ENCODE measurements at regions not wholly inside any gene's neighbourhood (a gene's known extent, or its start where the extent isn't known, plus 50 kb on each side); places are given as distances from the start of the nearest gene placed in this dataset.

DNA sequence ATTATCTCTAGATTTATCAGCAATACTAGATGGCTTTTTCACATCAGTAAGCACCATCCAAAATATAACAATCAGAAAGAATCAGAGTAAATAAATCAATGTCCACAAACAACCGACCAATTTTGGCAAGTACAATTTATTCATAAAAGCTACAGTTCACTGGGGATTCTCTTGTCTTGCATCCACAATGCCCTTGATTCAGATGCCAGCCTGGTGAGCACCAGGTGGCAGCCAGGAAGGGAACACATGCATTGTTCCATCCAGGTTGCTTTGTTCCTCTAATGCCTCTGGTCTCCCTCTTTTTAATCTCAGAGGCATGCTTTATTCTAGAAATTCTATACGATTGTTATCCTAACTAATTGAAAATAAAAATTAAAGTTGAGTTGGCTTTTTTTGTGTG, 242.1 kb upstream of the KIRREL3 start:
- peaks cover 0 to 13% (median 0%) of the 10 kb centered on the region in 4 donors for H3K27me3 ChIP-seq
- no peak overlapping the region for H3K27ac ChIP-seq (replicated peaks in 1 of 4)
- no peak overlapping the region for H3K4me3 ChIP-seq
- intact Hi-C loops (cut with DNase I) = no loop called here
- DNase-seq (ENCODE audit: extremely low spot score) = no peak
- H3K36me3 ChIP-seq = no peaks in the 10 kb centered on the region
- TF ChIP-seq POLR2AphosphoS5 (IDR thresholded peaks at IDR 0.05) = no peak
- no peak for TF ChIP-seq POLR2A (IDR thresholded peaks at IDR 0.05; ENCODE audit: low read depth)
- no peak for TF ChIP-seq CTCF (IDR thresholded peaks at IDR 0.05)
- no peak for TF ChIP-seq EP300 (IDR thresholded peaks at IDR 0.05)
- 81% methylated on average over 2 of the region's 2 CpGs for WGBS
- H3K9me3 ChIP-seq = no peaks in the 10 kb centered on the region
- H3K4me1 ChIP-seq = no peaks in the 10 kb centered on the region

- no peaks in the 10 kb centered on the region for H3K4me1 ChIP-seq
- peaks cover 0 to 6% (median 0%) of the 10 kb centered on the region in 4 donors for H3K27me3 ChIP-seq
- intact Hi-C loops (cut with DNase I) = no loop called here
- H3K36me3 ChIP-seq = no peaks in the 10 kb centered on the region
- 93% methylated on average over 4 of the region's 4 CpGs for WGBS
- TF ChIP-seq EP300 (IDR thresholded peaks at IDR 0.05) (no peak), CTCF (IDR thresholded peaks at IDR 0.05) (no peak), POLR2AphosphoS5 (IDR thresholded peaks at IDR 0.05) (no peak), POLR2A (IDR thresholded peaks at IDR 0.05; ENCODE audit: low read depth) (no peak)
- no peak overlapping the region for H3K4me3 ChIP-seq
- H3K9me3 ChIP-seq = no peaks in the 10 kb centered on the region
- no peak overlapping the region for H3K27ac ChIP-seq (replicated peaks in 1 of 4)
- DNase-seq (ENCODE audit: extremely low spot score) = no peak
Observed at GRCh38 chr11:127238321-127238720, 237.8 kb upstream of the KIRREL3 start.

- TF ChIP-seq POLR2A (IDR thresholded peaks at IDR 0.05; ENCODE audit: low read depth) (no peak), CTCF (IDR thresholded peaks at IDR 0.05) (no peak), POLR2AphosphoS5 (IDR thresholded peaks at IDR 0.05) (no peak), EP300 (IDR thresholded peaks at IDR 0.05) (no peak)
- Histone ChIP-seq H3K4me3 (no peak overlapping the region), H3K36me3 (no peaks in the 10 kb centered on the region), H3K9me3 (no peaks in the 10 kb centered on the region), H3K27ac (replicated peaks in 1 of 4) (no peak overlapping the region), H3K27me3 (no peaks in the 10 kb centered on the region), H3K4me1 (no peaks in the 10 kb centered on the region)
- no peak for DNase-seq (ENCODE audit: extremely low spot score)
- 67% methylated on average over 1 of the region's 1 CpG for WGBS
- intact Hi-C loops (cut with DNase I) = no loop called here
Observed at GRCh38 chr11:127236776-127237175, 236.2 kb upstream of the KIRREL3 start.

- intact Hi-C loops (cut with DNase I) = no loop called here
- 52% methylated on average over 2 of the region's 3 CpGs for WGBS
- no peaks in the 10 kb centered on the region for H3K9me3 ChIP-seq
Observed at GRCh38 chr11:127233998-127234397, 233.4 kb upstream of the KIRREL3 start.

More at GRCh38 chr11:127233998-127234397, 233.4 kb upstream of the KIRREL3 start:
- Histone ChIP-seq H3K4me3 (no peak overlapping the region), H3K27ac (replicated peaks in 1 of 4) (no peak overlapping the region), H3K27me3 (no peaks in the 10 kb centered on the region), H3K4me1 (no peaks in the 10 kb centered on the region), H3K36me3 (no peaks in the 10 kb centered on the region)
- TF ChIP-seq POLR2AphosphoS5 (IDR thresholded peaks at IDR 0.05) (no peak), CTCF (IDR thresholded peaks at IDR 0.05) (no peak), POLR2A (IDR thresholded peaks at IDR 0.05; ENCODE audit: low read depth) (no peak), EP300 (IDR thresholded peaks at IDR 0.05) (no peak)
- no peak for DNase-seq (ENCODE audit: extremely low spot score)
